H9 (cell line): ENCODE measurements at regions not wholly inside any gene's neighbourhood (a gene's known extent, or its start where the extent isn't known, plus 50 kb on each side); places are given as distances from the start of the nearest gene placed in this dataset.

Source experiments
- DNase-seq: peaks from one replicate; pipeline ENCODE4 v3.0.0-alpha.2; 2017
- H2AFZ ChIP-seq: one replicate; pipeline ENCODE4 v1.6.1; 2013; ENCODE audit warnings: mild to moderate bottlenecking, low read length, control low read depth, moderate library complexity
- H2AK5ac ChIP-seq: 2 replicates; pipeline ENCODE4 v1.6.1; 2013; ENCODE audit warnings: low read length, control low read depth, mixed read lengths; ENCODE audit not compliant: insufficient read length
- H2BK120ac ChIP-seq: one replicate; pipeline ENCODE4 v1.6.1; 2013; ENCODE audit warnings: low read depth, mild to moderate bottlenecking, low read length, control low read depth, inconsistent platforms; ENCODE audit not compliant: poor library complexity, severe bottlenecking
- H2BK12ac ChIP-seq: 2 replicates; pipeline ENCODE4 v1.6.1; 2013; ENCODE audit warnings: low read length, control low read depth, mixed read lengths, low read depth; ENCODE audit not compliant: insufficient read length
- H2BK15ac ChIP-seq: 2 replicates; pipeline ENCODE4 v1.6.1; 2013; ENCODE audit warnings: low read depth, low read length, control low read depth
- H2BK20ac ChIP-seq: one replicate; pipeline ENCODE4 v1.6.1; 2013; ENCODE audit warnings: low read depth, mild to moderate bottlenecking, low read length, control low read depth, inconsistent platforms; ENCODE audit not compliant: poor library complexity, severe bottlenecking
- H2BK5ac ChIP-seq: 2 replicates; pipeline ENCODE4 v1.6.1; 2013; ENCODE audit warnings: low read length, control low read depth, mixed read lengths; ENCODE audit not compliant: insufficient read length
- H3K14ac ChIP-seq: 2 replicates; pipeline ENCODE4 v1.6.1; 2013; ENCODE audit warnings: low read length, control low read depth; ENCODE audit not compliant: insufficient read depth
- H3K18ac ChIP-seq: 2 replicates; pipeline ENCODE4 v1.6.1; 2013; ENCODE audit warnings: low read depth, mild to moderate bottlenecking, mixed read lengths, low read length, control low read depth; ENCODE audit not compliant: insufficient read length
- H3K23ac ChIP-seq: 2 replicates; pipeline ENCODE4 v1.6.1; 2013; ENCODE audit warnings: low read length, control low read depth, mixed read lengths, low read depth; ENCODE audit not compliant: insufficient read length
- H3K23me2 ChIP-seq: 2 replicates; pipeline ENCODE4 v1.6.1; 2013; ENCODE audit warnings: low read depth, mild to moderate bottlenecking, mixed read lengths, low read length, control low read depth; ENCODE audit not compliant: insufficient read length, poor library complexity, severe bottlenecking
- H3K27ac ChIP-seq: 2 replicates; pipeline ENCODE4 v1.5.1; 2013; ENCODE audit warnings: low read length, control low read depth, mixed read lengths, low read depth; ENCODE audit not compliant: insufficient read length
- H3K27me3 ChIP-seq: 2 replicates; pipeline ENCODE4 v1.6.1; 2013; ENCODE audit warnings: low read length, control low read depth, inconsistent platforms; ENCODE audit not compliant: insufficient read depth
- H3K4ac ChIP-seq: 2 replicates; pipeline ENCODE4 v1.6.1; 2013; ENCODE audit warnings: low read depth, mild to moderate bottlenecking, control low read depth, inconsistent platforms, low read length, moderate library complexity
- H3K4me1 ChIP-seq: 2 replicates; pipeline ENCODE4 v1.6.1; 2013; ENCODE audit warnings: low read length, control low read depth, inconsistent platforms; ENCODE audit not compliant: insufficient read depth
- H3K4me2 ChIP-seq: 2 replicates; pipeline ENCODE4 v1.6.1; 2013; ENCODE audit warnings: low read length, control low read depth, mixed read lengths; ENCODE audit not compliant: insufficient read length, insufficient read depth
- H3K56ac ChIP-seq: 2 replicates; pipeline ENCODE4 v1.6.1; 2013; ENCODE audit warnings: low read depth, mild to moderate bottlenecking, mixed read lengths, low read length, control low read depth; ENCODE audit not compliant: insufficient read length
- H3K79me1 ChIP-seq: 2 replicates; pipeline ENCODE4 v1.6.1; 2013; ENCODE audit warnings: low read depth, mild to moderate bottlenecking, moderate library complexity, low read length, control low read depth, inconsistent platforms; ENCODE audit not compliant: insufficient read depth, poor library complexity, severe bottlenecking
- H3K79me2 ChIP-seq: 2 replicates; pipeline ENCODE4 v1.6.1; 2013; ENCODE audit warnings: low read length, control low read depth, inconsistent platforms; ENCODE audit not compliant: insufficient read depth
- H3K9ac ChIP-seq: 2 replicates; pipeline ENCODE4 v1.6.1; 2013; ENCODE audit warnings: low read length, control low read depth, mixed read lengths; ENCODE audit not compliant: insufficient read length; ENCODE audit errors: extremely low read depth
- H3K9me3 ChIP-seq: one replicate; pipeline ENCODE4 v1.6.1; 2013; ENCODE audit warnings: low read depth, low read length, inconsistent platforms; ENCODE audit not compliant: control insufficient read depth
- H3T11ph ChIP-seq: one replicate; pipeline ENCODE4 v1.6.1; 2013; ENCODE audit warnings: mild to moderate bottlenecking, low read length, control low read depth, inconsistent platforms
- H4K20me1 ChIP-seq: one replicate; pipeline ENCODE4 v1.6.1; 2013; ENCODE audit not compliant: control insufficient read depth, insufficient read length, insufficient read depth
- H4K5ac ChIP-seq: 2 replicates; pipeline ENCODE4 v1.6.1; 2013; ENCODE audit warnings: low read depth, mild to moderate bottlenecking, mixed read lengths, low read length, control low read depth; ENCODE audit not compliant: insufficient read length
- H4K8ac ChIP-seq: replicated peaks from 2 replicates; pipeline ENCODE4 v1.6.1; 2013; ENCODE audit warnings: low read length, control low read depth, mixed read lengths, low read depth; ENCODE audit not compliant: insufficient read length
- H4K91ac ChIP-seq: 2 replicates; pipeline ENCODE4 v1.6.1; 2013; ENCODE audit warnings: low read depth, mild to moderate bottlenecking, moderate library complexity, mixed read lengths, low read length, control low read depth; ENCODE audit not compliant: insufficient read length
- H3K27ac Mint-ChIP-seq, 3 experiments: 2 replicates in 2 of 3; 3 replicates in 1 of 3; pipeline ENCODE4 v1.8.0; 2020 to 2021; ENCODE audit warnings: mixed read lengths in 3 of 3, mild to moderate bottlenecking in 1 of 3, moderate library complexity in 1 of 3
- H3K27me3 Mint-ChIP-seq: 2 replicates; pipeline ENCODE4 v1.8.0; 2021; ENCODE audit warnings: low read depth, mild to moderate bottlenecking, moderate library complexity, mixed read lengths
- H3K36me3 Mint-ChIP-seq, 3 experiments: 2 replicates in 2 of 3; 3 replicates in 1 of 3; pipeline ENCODE4 v1.8.0; 2020 to 2021; ENCODE audit warnings: low read depth in 3 of 3, mixed read lengths in 3 of 3; ENCODE audit not compliant: insufficient read depth in 1 of 3
- H3K4me1 Mint-ChIP-seq, 2 experiments: 2 replicates each; pipeline ENCODE4 v1.8.0; 2020; ENCODE audit warnings: mixed read lengths in 2 of 2
- H3K4me3 Mint-ChIP-seq, 2 experiments: 2 replicates in 1 of 2; 3 replicates in 1 of 2; pipeline ENCODE4 v1.8.0; 2020 to 2021; ENCODE audit warnings: mild to moderate bottlenecking in 2 of 2, mixed read lengths in 2 of 2, moderate library complexity in 1 of 2
- H3K9me3 Mint-ChIP-seq, 2 experiments: 2 replicates in 1 of 2; 3 replicates in 1 of 2; pipeline ENCODE4 v1.8.0; 2020; ENCODE audit warnings: mild to moderate bottlenecking in 2 of 2, mixed read lengths in 2 of 2, moderate library complexity in 1 of 2
- WGBS: extraction: QIAGEN DNeasy Blood & Tissue Kit; methylation state at CpG from one replicate; pipeline ENCODE4 v1.1.7; 2013; ENCODE audit warnings: missing lambda C conversion rate, low lambda C conversion rate, mixed read lengths; ENCODE audit not compliant: insufficient read length; ENCODE audit errors: extremely low coverage; 5-methylcytosine and 5-hydroxymethylcytosine counted together
- TF ChIP-seq, protein P1 (sequence below): fragments of 200-600 bp; sonication (generic); conservative IDR thresholded peaks from 3 replicates; pipeline ENCODE4 v1.8.0; 2021; ENCODE audit warnings: antibody characterized with exemption, mild to moderate bottlenecking

- H3K36me3 Mint-ChIP-seq = no peaks in the 10 kb centered on the region
- no peak overlapping the region for H2BK5ac ChIP-seq
Observed at GRCh38 chr10:3424111-3424851, 251.7 kb upstream of the PITRM1 start.

More at GRCh38 chr10:3424111-3424851, 251.7 kb upstream of the PITRM1 start:
- H4K91ac ChIP-seq = no peak overlapping the region
- no peaks in the 10 kb centered on the region for H3K79me1 ChIP-seq
- H3K79me2 ChIP-seq = no peaks in the 10 kb centered on the region
- H2BK15ac ChIP-seq = no peak overlapping the region
- no peak overlapping the region for H3K4me3 Mint-ChIP-seq
- H3K4me2 ChIP-seq = no peak overlapping the region
- no peak overlapping the region for H2BK12ac ChIP-seq
- H3K23me2 ChIP-seq = no peaks in the 10 kb centered on the region
- H3K23ac ChIP-seq = no peak overlapping the region
- no peak overlapping the region for H3K18ac ChIP-seq
- no peak overlapping the region for H3K9ac ChIP-seq
- no peaks in the 10 kb centered on the region; the same call in 1 of the 2 replicates for H3K27me3 Mint-ChIP-seq
- H3K4me1 Mint-ChIP-seq = peaks cover 6 to 11% of the 10 kb centered on the region in 2 experiments; a peak in 3 of 4 replicates
- TF ChIP-seq, protein P1, sequence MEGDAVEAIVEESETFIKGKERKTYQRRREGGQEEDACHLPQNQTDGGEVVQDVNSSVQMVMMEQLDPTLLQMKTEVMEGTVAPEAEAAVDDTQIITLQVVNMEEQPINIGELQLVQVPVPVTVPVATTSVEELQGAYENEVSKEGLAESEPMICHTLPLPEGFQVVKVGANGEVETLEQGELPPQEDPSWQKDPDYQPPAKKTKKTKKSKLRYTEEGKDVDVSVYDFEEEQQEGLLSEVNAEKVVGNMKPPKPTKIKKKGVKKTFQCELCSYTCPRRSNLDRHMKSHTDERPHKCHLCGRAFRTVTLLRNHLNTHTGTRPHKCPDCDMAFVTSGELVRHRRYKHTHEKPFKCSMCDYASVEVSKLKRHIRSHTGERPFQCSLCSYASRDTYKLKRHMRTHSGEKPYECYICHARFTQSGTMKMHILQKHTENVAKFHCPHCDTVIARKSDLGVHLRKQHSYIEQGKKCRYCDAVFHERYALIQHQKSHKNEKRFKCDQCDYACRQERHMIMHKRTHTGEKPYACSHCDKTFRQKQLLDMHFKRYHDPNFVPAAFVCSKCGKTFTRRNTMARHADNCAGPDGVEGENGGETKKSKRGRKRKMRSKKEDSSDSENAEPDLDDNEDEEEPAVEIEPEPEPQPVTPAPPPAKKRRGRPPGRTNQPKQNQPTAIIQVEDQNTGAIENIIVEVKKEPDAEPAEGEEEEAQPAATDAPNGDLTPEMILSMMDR = no peak
- no peaks in the 10 kb centered on the region for H4K20me1 ChIP-seq
- H3K27ac Mint-ChIP-seq = no peak overlapping the region; a peak in 1 of 7 replicates
- no peaks in the 10 kb centered on the region; a peak in 1 of 5 replicates for H3K9me3 Mint-ChIP-seq
- H3K27me3 ChIP-seq = no peaks in the 10 kb centered on the region
- H3K4ac ChIP-seq = no peak overlapping the region
- no CpG with 5 or more reads among the region's 26 CpGs for WGBS
- no peak overlapping the region for H2BK20ac ChIP-seq
- no peak overlapping the region for H2BK120ac ChIP-seq
- H3K56ac ChIP-seq = no peak overlapping the region
- H4K5ac ChIP-seq = no peak overlapping the region
- H3K14ac ChIP-seq = no peak overlapping the region
- no peak overlapping the region for H4K8ac ChIP-seq
- no peak for DNase-seq
- no peak overlapping the region for H3T11ph ChIP-seq
- no peaks in the 10 kb centered on the region for H3K4me1 ChIP-seq
- H2AFZ ChIP-seq = no peak overlapping the region
- H3K27ac ChIP-seq = no peak overlapping the region
- H3K9me3 ChIP-seq = no peaks in the 10 kb centered on the region
- H2AK5ac ChIP-seq = no peak overlapping the region
